ENCODE measurements at regions not wholly inside any gene's neighbourhood (a gene's known extent, or its start where the extent isn't known, plus 50 kb on each side); places are given as distances from the start of the nearest gene placed in this dataset.
"Not testable (repeated sequence)": the region's sequence is repeated elsewhere in the genome, so short reads cannot be mapped to it uniquely, and the experiment has no call there.

DNA sequence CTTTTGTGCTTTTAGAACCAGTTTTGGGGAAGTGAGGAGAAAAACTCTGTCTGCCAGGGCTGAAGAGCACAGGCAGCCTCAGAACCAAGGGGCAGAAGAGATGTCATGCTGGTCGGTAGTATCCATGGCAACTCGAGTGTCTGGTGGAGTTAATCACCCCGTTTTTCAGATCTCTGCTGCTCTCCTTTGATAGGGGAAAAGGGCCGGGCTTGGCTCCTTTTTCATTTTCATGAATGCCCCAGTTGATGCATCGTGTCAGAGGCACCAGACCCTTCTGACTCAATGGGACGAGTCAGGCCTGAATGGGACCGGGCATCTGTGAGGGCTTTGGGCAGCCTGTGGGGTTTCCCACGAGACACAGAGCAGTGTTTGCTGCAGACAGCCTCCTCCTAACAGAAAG, 304.6 kb downstream of the ABCC12 start:
- DNase-seq = no peak

- DNase-seq = no peak
Measured at GRCh38 chr16:47849736-47850135, 306.1 kb downstream of the ABCC12 start.

DNA sequence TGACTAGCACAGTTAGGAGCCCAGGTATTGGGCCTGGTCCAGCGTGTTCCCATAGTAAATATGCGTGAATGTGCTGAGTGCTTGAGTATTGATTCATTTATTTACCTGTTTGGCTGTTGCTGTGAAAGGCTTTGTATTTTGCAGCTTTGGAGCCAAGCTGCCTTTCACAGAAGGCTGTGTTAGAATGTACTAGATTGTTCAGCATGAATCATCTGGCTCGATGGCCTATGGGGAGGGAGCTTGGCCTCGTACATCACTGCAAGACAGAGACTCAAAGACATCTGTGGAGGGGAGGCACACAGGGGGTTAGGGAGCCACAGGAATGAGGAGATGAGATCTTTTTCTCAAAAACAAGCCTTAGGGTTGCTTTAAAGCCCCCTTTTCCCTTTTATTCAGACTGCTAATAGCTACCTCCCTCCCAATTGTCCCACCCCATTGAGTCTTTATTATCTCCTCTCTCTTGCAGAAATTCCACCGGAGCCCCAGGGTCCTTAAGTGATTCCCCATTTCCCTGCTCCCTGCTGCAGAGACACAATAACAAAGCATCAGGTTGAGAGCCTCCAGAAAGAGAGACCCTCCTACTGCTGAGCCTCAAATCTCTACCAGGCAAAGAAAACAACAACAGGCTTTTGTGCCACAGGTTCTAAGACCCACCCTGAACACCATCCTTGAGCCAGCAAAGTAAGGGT, 307.2 kb downstream of the ABCC12 start:
- no peak for DNase-seq

GRCh38 chr16:47847220-47847970, 308.4 kb downstream of the ABCC12 start:
- no peak for DNase-seq

GRCh38 chr16:47834485-47835024, 321.2 kb downstream of the ABCC12 start:
- DNase-seq = no peak

DNA sequence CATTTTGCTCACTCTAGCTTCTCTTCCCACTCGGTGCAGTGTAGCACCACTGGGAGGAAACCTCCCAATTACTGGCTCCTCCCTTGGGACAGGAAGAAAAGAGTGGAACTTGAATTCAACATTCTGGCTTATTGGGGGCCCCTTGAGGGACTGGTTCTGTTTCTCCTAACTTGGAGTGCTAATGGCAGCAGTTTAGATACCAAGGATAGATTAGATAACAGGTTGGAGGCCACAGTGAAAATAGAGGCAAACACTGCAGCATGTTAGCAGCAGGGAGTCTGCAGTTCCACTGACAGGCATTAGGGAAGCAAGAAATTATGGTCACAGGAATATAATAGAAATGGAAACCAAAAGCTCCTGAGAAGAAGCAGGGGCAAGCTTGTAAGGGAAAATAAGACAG, 322.0 kb downstream of the ABCC12 start:
- DNase-seq = no peak

- DNase-seq = no peak
Measured at GRCh38 chr16:47829850-47830600, 325.8 kb downstream of the ABCC12 start.

- no peak for DNase-seq
Measured at GRCh38 chr16:47826070-47826469, 329.7 kb downstream of the ABCC12 start.

DNA sequence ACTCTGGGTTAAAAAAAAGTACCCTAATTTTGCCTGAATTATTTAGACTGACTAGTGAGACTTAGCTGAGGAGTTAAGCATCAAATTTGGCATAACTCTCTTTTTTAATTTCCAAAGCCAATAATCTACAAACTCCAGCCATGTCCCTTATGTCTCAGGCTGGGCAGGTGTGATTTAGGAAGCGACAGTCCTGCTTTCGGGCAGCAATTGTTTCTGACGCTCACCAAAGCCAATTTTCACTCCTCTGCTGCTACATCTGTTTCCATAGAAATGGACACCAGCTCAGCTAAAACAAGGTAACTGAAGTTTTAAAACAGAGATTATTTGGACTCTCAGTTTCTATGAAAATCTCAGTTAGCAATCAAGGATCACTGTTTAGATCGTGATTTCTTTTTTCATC, 338.7 kb downstream of the ABCC12 start:
- DNase-seq = no peak

DNA sequence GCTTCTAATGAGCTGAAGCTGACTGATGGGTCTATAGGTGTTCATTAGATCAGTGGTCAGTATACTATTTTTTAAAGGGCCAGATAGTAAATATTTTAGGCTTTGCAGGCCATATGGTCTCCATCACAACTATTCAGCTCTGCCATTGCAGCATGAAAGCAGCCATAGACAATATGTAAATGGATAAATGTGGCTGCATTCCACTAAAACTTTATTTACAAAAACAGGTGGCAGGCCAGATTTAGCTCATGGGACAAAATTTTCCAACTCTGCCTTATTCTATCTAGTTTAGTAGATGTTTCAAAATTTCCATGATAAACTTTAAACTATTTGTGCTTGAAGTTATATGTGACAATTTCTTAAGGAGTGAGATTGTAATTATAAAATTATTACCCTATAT, 339.3 kb downstream of the ABCC12 start:
- no peak for DNase-seq

DNA sequence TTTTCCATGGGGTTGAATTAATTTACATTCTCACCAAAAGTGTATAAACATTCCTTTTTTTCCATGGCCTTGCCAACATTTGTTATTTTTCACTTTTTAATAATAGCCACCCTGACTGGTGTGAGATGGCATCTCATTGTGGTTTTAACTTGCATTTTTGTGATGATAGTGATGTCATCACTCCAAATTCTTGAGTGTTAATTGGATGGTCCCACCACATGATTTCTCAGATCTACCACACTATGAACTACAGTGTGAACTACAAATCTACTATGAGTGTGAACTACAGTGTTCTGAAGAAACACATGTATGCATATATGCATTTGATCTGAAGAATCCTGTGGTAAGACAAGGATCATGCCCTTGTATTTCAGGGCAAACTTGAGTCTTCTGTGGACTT, 340.1 kb downstream of the ABCC12 start:
- no peak for DNase-seq

- DNase-seq = not testable (repeated sequence)
Measured at GRCh38 chr16:47811758-47812157, 344.0 kb downstream of the ABCC12 start.

- DNase-seq = no peak
Measured at GRCh38 chr16:47806309-47806847, 345.2 kb downstream of the PHKB start.

- no peak for DNase-seq
Measured at GRCh38 chr16:47787696-47788095, 326.6 kb downstream of the PHKB start.

DNA sequence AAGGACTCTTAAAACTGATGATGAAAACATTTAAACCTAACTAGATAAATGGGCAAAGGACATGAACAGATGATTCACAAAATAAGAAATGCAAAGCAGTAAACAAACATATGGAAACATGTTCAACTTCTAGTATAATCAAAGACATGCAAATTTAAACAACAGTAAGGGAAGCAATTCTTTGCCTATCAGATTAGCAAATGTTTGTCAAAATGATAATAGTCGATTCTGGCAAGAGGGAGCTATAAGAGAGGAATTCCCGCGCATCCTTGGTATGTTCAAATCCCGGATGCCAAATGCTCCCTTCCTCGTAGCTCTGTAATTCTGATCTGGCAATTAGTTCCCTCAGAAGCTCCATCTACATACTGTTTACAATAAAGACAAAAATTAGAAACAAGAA, 320.5 kb downstream of the PHKB start:
- no peak for DNase-seq

- DNase-seq = no peak
Measured at GRCh38 chr16:47780213-47780875, 319.2 kb downstream of the PHKB start.

DNA sequence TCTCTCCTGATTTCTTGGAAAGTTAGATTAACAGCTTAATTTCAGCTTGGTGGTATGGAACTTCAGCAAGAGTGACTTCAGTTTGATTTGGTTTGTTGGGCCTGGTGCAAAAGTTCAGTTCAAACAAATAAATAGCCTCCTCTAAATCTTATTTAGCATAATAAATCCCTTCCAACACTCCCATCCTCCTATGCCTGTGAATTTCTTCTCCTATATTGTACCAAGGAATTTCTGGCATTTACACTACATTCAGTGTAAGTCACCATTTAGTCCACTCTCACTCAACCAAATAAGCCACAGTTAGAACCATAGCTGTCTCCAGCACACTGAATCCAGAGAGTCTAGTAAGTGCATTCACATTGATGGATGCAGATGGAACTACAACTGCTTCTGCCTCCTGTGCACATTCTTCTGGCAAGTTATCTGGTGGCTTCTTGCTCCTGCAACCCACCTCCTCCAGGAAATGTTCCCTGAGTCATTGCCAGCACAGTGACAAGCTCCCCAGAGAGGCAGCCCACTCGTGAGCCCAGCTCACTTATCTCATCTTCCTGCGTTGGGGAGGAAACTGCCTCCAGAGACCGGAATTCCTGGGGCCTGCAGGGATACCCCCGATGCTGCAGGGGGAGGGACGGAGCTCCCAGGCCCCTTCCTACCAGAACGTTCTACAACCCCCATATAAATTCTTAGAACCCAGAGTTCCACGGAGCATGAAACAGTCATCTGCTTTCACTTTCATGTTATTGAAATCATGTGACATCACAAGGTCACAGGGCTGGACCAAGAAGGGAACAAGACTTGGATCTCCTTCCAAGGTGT, 318.3 kb downstream of the PHKB start:
- DNase-seq = no peak

DNA sequence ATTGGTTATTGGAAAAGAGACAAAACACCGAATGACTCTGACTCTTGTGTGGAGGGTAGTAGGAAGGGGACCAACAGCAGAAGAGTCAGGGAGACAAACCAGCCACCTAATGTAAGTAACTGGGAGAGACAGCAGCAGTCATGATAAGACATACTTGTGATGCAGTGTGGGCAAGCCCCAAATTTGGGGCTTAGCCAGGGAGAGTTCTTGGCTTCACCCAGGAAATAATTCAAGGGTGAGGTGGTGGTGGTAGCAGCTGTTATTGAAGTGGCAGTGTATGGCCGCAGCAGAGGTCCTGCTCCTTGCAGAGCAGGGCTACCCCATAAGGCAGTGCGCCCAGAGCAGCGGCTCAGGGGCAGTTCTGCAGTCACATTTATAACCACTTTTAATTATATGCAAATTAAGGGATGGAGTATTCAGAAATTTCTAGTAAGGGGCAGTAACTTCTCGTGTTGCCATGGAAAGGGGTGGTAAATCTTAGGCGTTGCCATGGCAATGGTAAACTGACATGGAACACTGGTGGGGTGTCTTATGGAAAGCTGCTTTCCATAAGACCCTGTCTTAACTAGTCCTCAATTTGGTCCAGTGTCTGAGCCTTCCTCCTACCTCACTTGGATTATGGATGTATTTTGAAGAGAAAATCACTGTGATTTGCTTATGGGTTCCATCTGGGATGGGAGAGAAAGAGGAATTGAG, 317.1 kb downstream of the PHKB start:
- DNase-seq = no peak

- no peak for DNase-seq
Measured at GRCh38 chr16:47777220-47777619, 316.1 kb downstream of the PHKB start.

GRCh38 chr16:47774661-47775060, 313.5 kb downstream of the PHKB start:
- no peak for DNase-seq

- DNase-seq = no peak
Measured at GRCh38 chr16:47753659-47754058, 292.5 kb downstream of the PHKB start.
